Panc1 (cell line): ENCODE measurements at regions not wholly inside any gene's neighbourhood (a gene's known extent, or its start where the extent isn't known, plus 50 kb on each side); places are given as distances from the start of the nearest gene placed in this dataset.

Source experiments
- POLR2AphosphoS5 ChIP-seq: IDR thresholded peaks from 2 replicates; pipeline ENCODE4 v1.6.1; 2012; ENCODE audit warnings: mild to moderate bottlenecking, low read depth, low read length, moderate library complexity
- SIN3A ChIP-seq: IDR thresholded peaks from 2 replicates; pipeline ENCODE4 v1.6.1; 2012; ENCODE audit warnings: low read depth, mild to moderate bottlenecking, low read length, moderate library complexity, borderline replicate concordance; ENCODE audit not compliant: insufficient read depth
- TCF7L2 ChIP-seq: IDR thresholded peaks from 2 replicates; pipeline ENCODE4 v1.6.1; 2011; ENCODE audit warnings: mild to moderate bottlenecking, low read depth, low read length, inconsistent platforms
- TF ChIP-seq, protein P1 (sequence below), 2 experiments: IDR thresholded peaks; 2 replicates each; pipeline ENCODE4 v1.6.1; 2011 to 2012; ENCODE audit warnings: low read depth in 2 of 2, control low read depth in 1 of 2, low read length in 1 of 2, mild to moderate bottlenecking in 1 of 2, moderate library complexity in 1 of 2; ENCODE audit not compliant: insufficient read depth in 1 of 2
- TF ChIP-seq, protein P2 (sequence below): fragments of 450-650 bp; IDR thresholded peaks from 2 replicates; pipeline ENCODE4 v1.5.1; 2017; ENCODE audit warnings: mild to moderate bottlenecking

DNA sequence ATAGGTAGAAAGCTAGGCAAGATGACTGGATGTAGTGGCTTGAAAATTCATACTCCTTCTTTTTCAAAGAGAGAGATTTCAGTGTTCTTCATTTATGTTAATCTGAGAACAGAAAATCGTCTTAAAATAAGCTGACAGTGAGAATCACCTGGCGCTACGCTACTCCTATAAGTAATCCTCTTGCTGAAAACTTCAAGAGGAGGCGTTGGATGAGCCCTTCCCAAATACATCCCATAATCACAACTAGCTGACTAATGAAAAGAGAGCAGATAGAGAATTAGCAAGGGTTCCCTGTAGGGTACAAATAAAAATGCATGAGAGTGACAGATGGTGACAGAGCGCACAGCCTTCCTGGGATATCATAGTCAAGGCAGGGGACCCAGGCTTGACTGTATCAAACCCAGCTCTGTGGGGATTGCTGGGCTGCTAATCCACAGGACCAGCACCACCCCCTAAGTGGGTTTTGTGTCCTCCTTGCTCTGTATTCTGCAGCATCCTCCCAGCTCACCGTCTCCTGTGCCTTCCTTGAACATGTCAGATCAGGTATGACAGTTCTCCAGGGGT, 280.2 kb downstream of the SP3 start:
- TF ChIP-seq POLR2AphosphoS5 (no peak), SIN3A (no peak), TCF7L2 (no peak)
- TF ChIP-seq, protein P1, sequence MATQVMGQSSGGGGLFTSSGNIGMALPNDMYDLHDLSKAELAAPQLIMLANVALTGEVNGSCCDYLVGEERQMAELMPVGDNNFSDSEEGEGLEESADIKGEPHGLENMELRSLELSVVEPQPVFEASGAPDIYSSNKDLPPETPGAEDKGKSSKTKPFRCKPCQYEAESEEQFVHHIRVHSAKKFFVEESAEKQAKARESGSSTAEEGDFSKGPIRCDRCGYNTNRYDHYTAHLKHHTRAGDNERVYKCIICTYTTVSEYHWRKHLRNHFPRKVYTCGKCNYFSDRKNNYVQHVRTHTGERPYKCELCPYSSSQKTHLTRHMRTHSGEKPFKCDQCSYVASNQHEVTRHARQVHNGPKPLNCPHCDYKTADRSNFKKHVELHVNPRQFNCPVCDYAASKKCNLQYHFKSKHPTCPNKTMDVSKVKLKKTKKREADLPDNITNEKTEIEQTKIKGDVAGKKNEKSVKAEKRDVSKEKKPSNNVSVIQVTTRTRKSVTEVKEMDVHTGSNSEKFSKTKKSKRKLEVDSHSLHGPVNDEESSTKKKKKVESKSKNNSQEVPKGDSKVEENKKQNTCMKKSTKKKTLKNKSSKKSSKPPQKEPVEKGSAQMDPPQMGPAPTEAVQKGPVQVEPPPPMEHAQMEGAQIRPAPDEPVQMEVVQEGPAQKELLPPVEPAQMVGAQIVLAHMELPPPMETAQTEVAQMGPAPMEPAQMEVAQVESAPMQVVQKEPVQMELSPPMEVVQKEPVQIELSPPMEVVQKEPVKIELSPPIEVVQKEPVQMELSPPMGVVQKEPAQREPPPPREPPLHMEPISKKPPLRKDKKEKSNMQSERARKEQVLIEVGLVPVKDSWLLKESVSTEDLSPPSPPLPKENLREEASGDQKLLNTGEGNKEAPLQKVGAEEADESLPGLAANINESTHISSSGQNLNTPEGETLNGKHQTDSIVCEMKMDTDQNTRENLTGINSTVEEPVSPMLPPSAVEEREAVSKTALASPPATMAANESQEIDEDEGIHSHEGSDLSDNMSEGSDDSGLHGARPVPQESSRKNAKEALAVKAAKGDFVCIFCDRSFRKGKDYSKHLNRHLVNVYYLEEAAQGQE (IDR thresholded peaks at IDR 0.05; ENCODE audit: insufficient read depth in 1 of 2, low read depth in 2 of 2, low read length in 1 of 2) = no peak
- TF ChIP-seq, protein P2, sequence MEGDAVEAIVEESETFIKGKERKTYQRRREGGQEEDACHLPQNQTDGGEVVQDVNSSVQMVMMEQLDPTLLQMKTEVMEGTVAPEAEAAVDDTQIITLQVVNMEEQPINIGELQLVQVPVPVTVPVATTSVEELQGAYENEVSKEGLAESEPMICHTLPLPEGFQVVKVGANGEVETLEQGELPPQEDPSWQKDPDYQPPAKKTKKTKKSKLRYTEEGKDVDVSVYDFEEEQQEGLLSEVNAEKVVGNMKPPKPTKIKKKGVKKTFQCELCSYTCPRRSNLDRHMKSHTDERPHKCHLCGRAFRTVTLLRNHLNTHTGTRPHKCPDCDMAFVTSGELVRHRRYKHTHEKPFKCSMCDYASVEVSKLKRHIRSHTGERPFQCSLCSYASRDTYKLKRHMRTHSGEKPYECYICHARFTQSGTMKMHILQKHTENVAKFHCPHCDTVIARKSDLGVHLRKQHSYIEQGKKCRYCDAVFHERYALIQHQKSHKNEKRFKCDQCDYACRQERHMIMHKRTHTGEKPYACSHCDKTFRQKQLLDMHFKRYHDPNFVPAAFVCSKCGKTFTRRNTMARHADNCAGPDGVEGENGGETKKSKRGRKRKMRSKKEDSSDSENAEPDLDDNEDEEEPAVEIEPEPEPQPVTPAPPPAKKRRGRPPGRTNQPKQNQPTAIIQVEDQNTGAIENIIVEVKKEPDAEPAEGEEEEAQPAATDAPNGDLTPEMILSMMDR = no peak
